Dedifferentiated amniotic fluid mesenchymal stem cell (primary cell): ENCODE measurements at regions not wholly inside any gene's neighbourhood (a gene's known extent, or its start where the extent isn't known, plus 50 kb on each side); places are given as distances from the start of the nearest gene placed in this dataset.

Experiments used
- DNase-seq: peaks from one replicate; pipeline ENCODE4 v3.0.0-alpha.2; 2016; ENCODE audit errors: extremely low spot score

GRCh38 chr2:57809230-57809629 is 237.4 kb upstream of the VRK2 start:
- DNase-seq: no peak

DNA sequence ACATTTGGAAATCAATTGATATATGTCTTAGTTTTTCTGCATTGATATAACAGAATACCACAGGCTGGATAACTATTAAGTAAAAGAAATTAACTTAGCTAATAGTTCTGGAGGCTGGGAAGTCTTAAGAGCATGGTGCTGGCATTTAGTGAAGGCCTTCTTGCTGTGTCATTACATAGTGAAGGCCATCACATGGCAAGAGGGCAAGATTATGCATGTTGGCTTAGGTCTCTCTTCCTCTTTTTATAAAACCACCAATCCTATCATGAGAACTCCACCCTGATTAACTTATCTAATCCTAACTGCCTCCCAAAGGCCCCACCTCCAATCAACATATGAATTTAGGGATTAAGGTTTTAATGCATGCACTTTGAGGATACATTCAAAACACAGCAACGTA is 225.5 kb upstream of the VRK2 start:
- no peak for DNase-seq

DNA sequence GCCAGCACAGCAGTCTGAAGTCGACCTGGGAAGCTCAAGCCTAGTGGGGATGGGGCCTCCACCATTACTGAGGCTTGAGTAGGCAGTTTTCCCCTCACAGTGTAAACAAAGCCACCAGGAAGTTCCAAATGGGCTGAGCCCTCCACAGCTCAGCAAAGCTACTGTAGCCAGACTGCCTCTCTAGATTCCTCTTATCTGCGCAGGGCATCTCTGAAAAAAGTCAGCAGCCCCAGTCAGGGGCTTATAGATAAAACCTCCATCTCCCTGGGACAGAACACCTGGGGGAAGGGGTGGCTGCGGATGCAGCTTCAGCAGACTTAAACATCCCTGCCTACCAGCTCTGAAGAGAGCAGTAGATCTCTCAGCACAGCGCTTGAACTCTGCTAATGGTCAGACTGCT is 218.4 kb upstream of the VRK2 start:
- no peak for DNase-seq

GRCh38 chr2:57834666-57835065 is 211.9 kb upstream of the VRK2 start:
- DNase-seq: no peak

GRCh38 chr2:57842531-57842930 is 204.1 kb upstream of the VRK2 start:
- no peak for DNase-seq

GRCh38 chr2:57843158-57843557 is 203.4 kb upstream of the VRK2 start:
- no peak for DNase-seq

DNA sequence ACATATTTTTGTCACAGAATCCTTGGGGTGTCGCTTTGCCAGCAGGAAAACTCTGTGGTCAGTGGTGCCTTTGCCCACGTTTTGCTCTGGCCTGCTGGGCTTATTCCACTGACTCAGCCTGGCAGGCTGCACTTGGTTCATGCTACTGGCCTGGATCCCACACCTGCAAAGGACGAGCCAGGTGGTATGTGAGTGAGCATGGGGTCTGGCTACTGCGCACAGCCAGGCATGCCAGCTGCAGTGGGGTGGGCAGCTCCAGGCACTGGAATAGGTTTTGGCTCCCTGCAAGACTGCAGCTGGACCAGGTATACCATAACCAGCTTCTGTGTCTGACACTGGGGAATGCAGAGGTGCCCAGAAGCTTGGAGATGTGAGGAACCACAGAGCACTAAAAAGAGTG is 197.9 kb upstream of the VRK2 start:
- no peak for DNase-seq

- no peak for DNase-seq
These were observed 196.8 kb upstream of the VRK2 start for GRCh38 chr2:57849843-57850242.

DNA sequence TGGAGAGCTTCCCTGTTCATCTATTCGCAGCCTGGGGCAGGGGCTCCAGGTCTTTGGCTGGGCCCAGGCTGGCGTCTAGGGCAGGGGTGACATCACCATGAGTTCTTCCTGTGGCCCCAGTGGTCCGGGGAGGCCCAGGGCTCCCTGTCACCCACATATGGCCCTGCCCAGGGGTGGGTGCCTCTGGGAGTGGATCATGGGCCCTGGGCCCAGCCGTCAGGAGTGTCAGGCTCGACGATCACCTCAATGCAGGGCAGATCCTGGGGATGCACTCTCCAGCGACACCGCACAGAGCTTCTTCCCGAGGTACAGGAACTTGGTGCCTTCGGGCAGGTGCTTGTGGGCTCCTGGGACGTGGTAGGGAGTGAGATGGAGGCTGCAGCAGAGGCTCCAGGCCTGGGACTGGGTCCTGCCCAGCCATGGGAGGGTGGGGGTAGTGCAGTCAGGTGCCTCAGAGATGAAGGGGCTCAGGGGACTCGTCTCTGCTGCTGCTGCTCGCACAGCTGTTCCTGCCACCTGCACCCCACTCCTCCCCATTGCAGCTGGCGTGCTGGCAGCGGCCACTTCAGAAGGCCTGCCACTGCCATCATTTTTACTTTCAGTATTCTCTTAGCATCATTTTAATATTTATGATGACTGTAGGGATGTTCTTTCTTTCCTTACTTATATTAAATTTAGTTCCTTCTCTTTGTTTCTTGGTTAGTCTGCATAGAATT is 196.0 kb upstream of the VRK2 start:
- DNase-seq: no peak

GRCh38 chr2:57855212-57855611 is 191.4 kb upstream of the VRK2 start:
- no peak for DNase-seq

- DNase-seq: no peak
These were observed 186.9 kb upstream of the VRK2 start for GRCh38 chr2:57859755-57860154.

- no peak for DNase-seq
These were observed 184.5 kb upstream of the VRK2 start for GRCh38 chr2:57862153-57862552.

GRCh38 chr2:57862727-57863126 is 183.9 kb upstream of the VRK2 start:
- DNase-seq: no peak

GRCh38 chr2:57864926-57865325 is 181.7 kb upstream of the VRK2 start:
- DNase-seq: no peak

DNA sequence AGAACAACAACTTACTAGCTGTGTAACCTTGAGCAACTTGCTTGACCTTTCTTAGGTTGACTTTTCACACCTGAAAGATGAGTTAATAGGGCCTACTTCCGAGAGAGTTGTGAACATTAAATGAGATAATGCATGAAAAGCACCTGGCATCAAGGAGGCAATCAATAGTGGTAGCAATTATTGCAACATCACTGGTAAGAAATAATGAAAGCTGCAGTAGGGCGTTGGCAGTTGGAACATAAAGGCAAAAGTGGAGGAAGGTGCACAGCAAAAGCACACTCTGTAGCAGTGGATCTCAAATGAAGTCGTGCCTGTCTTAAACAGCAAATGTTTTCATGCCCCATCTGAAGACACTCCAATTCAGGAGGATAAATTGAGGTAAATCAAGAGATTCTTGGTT is 178.9 kb upstream of the VRK2 start:
- DNase-seq: no peak

DNA sequence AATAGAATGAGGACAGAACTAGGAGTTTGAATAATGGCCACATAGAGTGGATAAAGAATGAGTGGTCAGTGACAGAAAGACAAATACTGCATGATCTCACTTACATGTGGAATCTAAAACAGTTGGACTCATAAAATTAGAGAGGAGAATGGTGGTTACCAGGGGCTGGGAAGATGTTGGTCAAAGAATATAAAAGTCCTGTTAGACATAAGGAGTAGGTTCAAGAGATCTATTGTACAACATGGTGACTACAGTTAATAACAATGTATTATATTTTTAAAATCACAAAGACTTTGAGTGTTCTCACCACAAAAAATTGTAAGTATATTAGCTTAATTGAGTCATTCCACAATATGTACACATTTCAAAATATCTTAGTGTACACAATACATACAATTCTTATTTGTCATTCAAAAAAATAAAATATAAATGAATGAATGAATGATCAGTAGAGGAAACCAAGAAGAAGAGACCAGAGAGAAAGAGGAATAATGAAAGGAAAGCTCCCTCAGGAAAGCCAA is 177.9 kb upstream of the VRK2 start:
- DNase-seq: no peak

- no peak for DNase-seq
These were observed 176.8 kb upstream of the VRK2 start for GRCh38 chr2:57869758-57870344.

DNA sequence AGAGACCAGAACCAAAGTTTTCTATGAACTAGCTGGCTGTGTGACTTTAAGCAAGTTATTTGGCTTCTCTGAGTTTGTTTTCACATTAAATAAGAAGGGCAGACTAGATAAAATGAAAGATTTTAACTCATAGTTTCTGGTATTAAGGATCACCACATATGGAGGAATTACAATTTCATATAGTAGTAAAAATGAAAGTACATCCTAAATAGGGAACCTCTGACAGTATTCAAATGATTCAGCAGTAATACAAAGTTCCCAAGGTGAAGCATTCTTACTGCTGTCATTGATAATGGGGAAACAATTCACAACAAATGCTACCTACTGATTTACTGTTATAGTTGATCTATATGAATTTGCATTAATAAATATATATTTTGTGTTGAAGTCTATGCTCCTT is 170.3 kb upstream of the VRK2 start:
- DNase-seq: no peak

- DNase-seq: no peak
These were observed 168.8 kb upstream of the VRK2 start for GRCh38 chr2:57877811-57878170.

- DNase-seq: no peak
These were observed 168.3 kb upstream of the VRK2 start for GRCh38 chr2:57878171-57878865.

DNA sequence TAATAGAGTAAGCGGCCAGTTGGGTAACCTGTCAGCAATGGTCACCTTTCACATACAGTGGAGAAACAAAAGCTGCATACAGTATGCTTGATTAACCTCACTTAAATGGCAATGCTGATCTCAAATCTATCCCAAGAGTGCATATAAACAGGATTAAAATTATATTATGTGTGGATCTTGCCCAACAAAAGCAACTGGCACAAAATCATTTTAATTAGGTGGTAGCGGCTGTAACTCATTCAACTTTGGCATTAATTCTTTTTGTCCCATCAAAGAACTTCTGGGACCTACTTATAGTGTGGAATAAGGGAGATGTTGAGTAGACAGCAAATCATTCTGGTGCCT is 167.8 kb upstream of the VRK2 start:
- no peak for DNase-seq

- DNase-seq: no peak
These were observed 166.2 kb upstream of the VRK2 start for GRCh38 chr2:57880446-57880845.

- no peak for DNase-seq
These were observed 165.6 kb upstream of the VRK2 start for GRCh38 chr2:57880967-57881366.
